ENCODE measurements at regions not wholly inside any gene's neighbourhood (a gene's known extent, or its start where the extent isn't known, plus 50 kb on each side); places are given as distances from the start of the nearest gene placed in this dataset.
"Not testable (repeated sequence)": the region's sequence is repeated elsewhere in the genome, so short reads cannot be mapped to it uniquely, and the experiment has no call there.

- TF ChIP-seq CTCF (IDR thresholded peaks at IDR 0.05); KDM5A (IDR thresholded peaks at IDR 0.05); POLR2A (IDR thresholded peaks at IDR 0.05; ENCODE audit: low read length); RNF2 (IDR thresholded peaks at IDR 0.05; ENCODE audit: borderline replicate concordance, low read depth); CHD4 (IDR thresholded peaks at IDR 0.05; ENCODE audit: borderline replicate concordance); GATA3 (IDR thresholded peaks at IDR 0.05; ENCODE audit: borderline replicate concordance); NPAS2 (CRISPR knock-in tag; IDR thresholded peaks at IDR 0.05; ENCODE audit: borderline replicate concordance); NFE2L2 (conservative IDR thresholded peaks at IDR 0.05; ENCODE audit: low read length); MAX (IDR thresholded peaks at IDR 0.05): not testable (repeated sequence)
Measured at GRCh38 chr21:9074772-9075171, 1446.6 kb upstream of the TPTE start.

Data from A549 (cell line).